Endodermal cell (in vitro differentiated cells): ENCODE measurements at regions not wholly inside any gene's neighbourhood (a gene's known extent, or its start where the extent isn't known, plus 50 kb on each side); places are given as distances from the start of the nearest gene placed in this dataset.

Experiments
- DNase-seq: peaks from one replicate; pipeline ENCODE4 v3.0.0-alpha.2; 2017
- H3K27ac ChIP-seq: 2 replicates; pipeline ENCODE4 v1.5.1; 2013; ENCODE audit warnings: mild to moderate bottlenecking, low read depth, low read length, moderate library complexity
- H3K27me3 ChIP-seq: 2 replicates; pipeline ENCODE4 v1.6.1; 2013; ENCODE audit warnings: mild to moderate bottlenecking, low read length, moderate library complexity; ENCODE audit not compliant: insufficient read depth, control insufficient read depth, poor library complexity, severe bottlenecking
- H3K36me3 ChIP-seq: 2 replicates; pipeline ENCODE4 v1.7.0; 2013; ENCODE audit warnings: mild to moderate bottlenecking, low read length, moderate library complexity; ENCODE audit not compliant: control insufficient read depth, insufficient read depth
- H3K4me1 ChIP-seq: one replicate; pipeline ENCODE4 v1.7.0; 2013; ENCODE audit warnings: low read length; ENCODE audit not compliant: control insufficient read depth, insufficient read depth
- H3K4me3 ChIP-seq: 2 replicates; pipeline ENCODE4 v1.5.1; 2013; ENCODE audit warnings: mild to moderate bottlenecking, low read length, moderate library complexity
- H3K9ac ChIP-seq: 2 replicates; pipeline ENCODE4 v1.6.1; 2013; ENCODE audit warnings: mild to moderate bottlenecking, low read length, moderate library complexity; ENCODE audit not compliant: poor library complexity, severe bottlenecking; ENCODE audit errors: extremely low read depth
- H3K9me3 ChIP-seq: 2 replicates; pipeline ENCODE4 v1.6.1; 2013; ENCODE audit warnings: mild to moderate bottlenecking, low read length, moderate library complexity; ENCODE audit not compliant: control insufficient read depth
- H3K27ac Mint-ChIP-seq: 2 replicates; pipeline ENCODE4 v1.8.0; 2020; ENCODE audit warnings: mixed read lengths
- H3K27me3 Mint-ChIP-seq: 2 replicates; pipeline ENCODE4 v1.8.0; 2021; ENCODE audit warnings: mild to moderate bottlenecking, mixed read lengths; ENCODE audit not compliant: insufficient read depth
- H3K36me3 Mint-ChIP-seq: 2 replicates; pipeline ENCODE4 v1.8.0; 2020; ENCODE audit warnings: low read depth, mixed read lengths
- H3K4me1 Mint-ChIP-seq: 2 replicates; pipeline ENCODE4 v1.8.0; 2020; ENCODE audit warnings: mixed read lengths
- H3K4me3 Mint-ChIP-seq: 2 replicates; pipeline ENCODE4 v1.8.0; 2020; ENCODE audit warnings: mild to moderate bottlenecking, moderate library complexity, mixed read lengths
- H3K9me3 Mint-ChIP-seq: 2 replicates; pipeline ENCODE4 v1.8.0; 2020; ENCODE audit warnings: mild to moderate bottlenecking, mixed read lengths
- WGBS, 2 experiments: methylation state at CpG; one replicate each; pipeline versions ENCODE4 v1.1.5 to v1.1.7; 2013; ENCODE audit warnings: missing lambda C conversion rate in 2 of 2, mixed read lengths in 1 of 2; ENCODE audit not compliant: insufficient coverage in 1 of 2, insufficient read length in 1 of 2; 5-methylcytosine and 5-hydroxymethylcytosine counted together
- TF ChIP-seq, protein P1 (sequence below): fragments of 200-600 bp; sonication (generic); conservative IDR thresholded peaks from 2 replicates; pipeline ENCODE4 v1.5.0; 2021; ENCODE audit warnings: antibody characterized with exemption, mild to moderate bottlenecking

DNA sequence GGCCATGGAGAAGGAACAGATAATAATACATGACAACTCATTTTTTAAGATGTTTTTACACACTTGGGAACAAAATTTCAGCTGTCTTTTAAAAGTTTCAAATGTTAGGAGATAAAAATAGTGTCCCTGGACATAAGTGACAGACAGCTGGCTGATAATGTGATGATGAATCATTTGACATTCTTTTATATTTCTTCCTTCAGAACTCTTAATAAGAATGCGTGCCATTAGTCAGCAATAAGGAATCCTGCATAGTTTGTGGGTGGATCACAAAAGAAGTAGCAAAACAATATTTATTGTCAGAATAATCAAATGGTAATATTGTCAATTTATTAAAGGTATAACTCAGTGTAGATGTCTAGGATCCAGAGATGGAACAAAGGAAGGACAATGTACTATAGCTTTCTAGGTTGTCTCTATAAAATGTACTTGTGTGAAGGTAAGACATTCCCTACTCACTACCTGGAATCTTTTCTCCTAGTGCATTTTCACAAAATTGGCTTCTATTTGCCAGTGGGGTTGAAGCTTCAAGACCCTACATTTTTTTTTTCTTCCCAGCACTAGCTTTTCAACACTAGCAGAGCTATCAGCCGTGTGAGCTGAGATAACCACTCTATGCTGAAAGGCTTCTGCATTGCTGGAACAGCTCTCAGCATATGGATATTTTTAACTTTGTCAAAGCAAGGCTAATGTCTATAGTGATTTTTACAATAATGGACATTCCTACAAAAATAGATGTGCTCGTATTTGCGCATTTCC is 175.6 kb upstream of the SLITRK6 start:
- no peaks in the 10 kb centered on the region for H3K4me1 ChIP-seq
- H3K27ac Mint-ChIP-seq = no peak overlapping the region
- H3K27ac ChIP-seq = no peak overlapping the region
- peaks cover 27% of the 10 kb centered on the region for H3K27me3 ChIP-seq
- peaks cover 2% of the 10 kb centered on the region for H3K4me1 Mint-ChIP-seq
- H3K36me3 ChIP-seq = no peaks in the 10 kb centered on the region
- TF ChIP-seq, protein P1, sequence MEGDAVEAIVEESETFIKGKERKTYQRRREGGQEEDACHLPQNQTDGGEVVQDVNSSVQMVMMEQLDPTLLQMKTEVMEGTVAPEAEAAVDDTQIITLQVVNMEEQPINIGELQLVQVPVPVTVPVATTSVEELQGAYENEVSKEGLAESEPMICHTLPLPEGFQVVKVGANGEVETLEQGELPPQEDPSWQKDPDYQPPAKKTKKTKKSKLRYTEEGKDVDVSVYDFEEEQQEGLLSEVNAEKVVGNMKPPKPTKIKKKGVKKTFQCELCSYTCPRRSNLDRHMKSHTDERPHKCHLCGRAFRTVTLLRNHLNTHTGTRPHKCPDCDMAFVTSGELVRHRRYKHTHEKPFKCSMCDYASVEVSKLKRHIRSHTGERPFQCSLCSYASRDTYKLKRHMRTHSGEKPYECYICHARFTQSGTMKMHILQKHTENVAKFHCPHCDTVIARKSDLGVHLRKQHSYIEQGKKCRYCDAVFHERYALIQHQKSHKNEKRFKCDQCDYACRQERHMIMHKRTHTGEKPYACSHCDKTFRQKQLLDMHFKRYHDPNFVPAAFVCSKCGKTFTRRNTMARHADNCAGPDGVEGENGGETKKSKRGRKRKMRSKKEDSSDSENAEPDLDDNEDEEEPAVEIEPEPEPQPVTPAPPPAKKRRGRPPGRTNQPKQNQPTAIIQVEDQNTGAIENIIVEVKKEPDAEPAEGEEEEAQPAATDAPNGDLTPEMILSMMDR = no peak
- H3K27me3 Mint-ChIP-seq = peaks cover 57% of the 10 kb centered on the region
- no peak for DNase-seq
- H3K9ac ChIP-seq = no peak overlapping the region
- H3K4me3 Mint-ChIP-seq = no peak overlapping the region
- no peaks in the 10 kb centered on the region for H3K36me3 Mint-ChIP-seq
- H3K9me3 Mint-ChIP-seq = peaks cover 5% of the 10 kb centered on the region
- no peak overlapping the region for H3K4me3 ChIP-seq
- peaks cover 4% of the 10 kb centered on the region for H3K9me3 ChIP-seq
- WGBS, 2 experiments = 79 to 93% methylated on average over 3 of the region's 4 CpGs

DNA sequence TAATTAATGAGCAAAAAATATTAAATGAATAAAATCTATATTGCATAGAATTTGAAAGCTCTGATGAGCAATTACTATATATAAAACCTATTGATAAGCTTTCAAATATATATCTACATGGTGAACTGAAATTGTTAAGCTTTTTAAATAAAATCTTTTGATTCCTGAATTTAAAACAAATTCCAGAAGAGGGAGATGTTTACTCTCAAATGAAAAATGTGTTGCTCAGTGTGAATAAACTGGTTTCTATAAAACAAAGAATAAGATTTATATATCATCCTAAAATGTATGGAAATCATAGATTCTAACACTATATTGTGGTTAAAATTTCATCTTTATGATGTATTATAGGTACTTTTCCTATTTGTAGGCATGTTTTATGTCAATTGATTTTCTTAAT is 171.5 kb upstream of the SLITRK6 start:
- Mint-ChIP-seq H3K9me3 (peaks cover 5% of the 10 kb centered on the region), H3K27me3 (peaks cover 53% of the 10 kb centered on the region), H3K4me1 (peaks cover 23% of the 10 kb centered on the region), H3K36me3 (no peaks in the 10 kb centered on the region), H3K4me3 (no peak overlapping the region), H3K27ac (no peak overlapping the region)
- no peaks in the 10 kb centered on the region for H3K36me3 ChIP-seq
- H3K4me3 ChIP-seq = no peak overlapping the region
- TF ChIP-seq, protein P1 = peak; percentile 58
- DNase-seq = no peak
- H3K9ac ChIP-seq = no peak overlapping the region
- no peak overlapping the region for H3K27ac ChIP-seq
- H3K4me1 ChIP-seq = no peaks in the 10 kb centered on the region
- H3K9me3 ChIP-seq = peaks cover 28% of the 10 kb centered on the region
- H3K27me3 ChIP-seq = peaks cover 31% of the 10 kb centered on the region

DNA sequence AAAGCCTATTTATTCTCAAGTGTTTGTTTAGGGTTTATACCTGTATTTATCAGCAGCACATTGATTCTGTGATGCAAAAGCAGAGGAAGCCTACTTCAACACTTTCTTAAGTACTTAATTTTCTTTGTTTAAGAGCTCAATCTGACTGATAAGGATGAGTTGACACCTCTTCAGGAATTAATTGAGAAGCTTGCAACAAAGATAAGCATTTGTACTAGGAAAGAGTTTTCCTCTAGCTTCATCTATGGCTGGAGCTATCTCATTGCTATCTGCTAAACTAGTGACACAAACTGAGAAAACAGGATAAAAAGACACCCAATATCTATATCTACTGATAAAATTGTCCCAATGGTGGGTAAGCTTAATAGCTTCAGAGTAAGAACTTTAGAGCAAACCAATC is 170.1 kb upstream of the SLITRK6 start:
- Histone ChIP-seq H3K36me3 (no peaks in the 10 kb centered on the region), H3K4me3 (no peak overlapping the region), H3K27ac (no peak overlapping the region), H3K9me3 (peaks cover 33% of the 10 kb centered on the region), H3K9ac (no peak overlapping the region), H3K4me1 (no peaks in the 10 kb centered on the region), H3K27me3 (peaks cover 36% of the 10 kb centered on the region)
- H3K4me1 Mint-ChIP-seq = peaks cover 21% of the 10 kb centered on the region
- peaks cover 52% of the 10 kb centered on the region for H3K27me3 Mint-ChIP-seq
- no peaks in the 10 kb centered on the region for H3K36me3 Mint-ChIP-seq
- H3K27ac Mint-ChIP-seq = no peak overlapping the region
- H3K9me3 Mint-ChIP-seq = peaks cover 5% of the 10 kb centered on the region
- DNase-seq = no peak
- TF ChIP-seq, protein P1 = no peak
- H3K4me3 Mint-ChIP-seq = no peak overlapping the region
